ENCODE measurements at regions not wholly inside any gene's neighbourhood (a gene's known extent, or its start where the extent isn't known, plus 50 kb on each side); places are given as distances from the start of the nearest gene placed in this dataset.

GRCh38 chr12:4196805-4197420, 76.6 kb upstream of the CCND2 start:
- TF ChIP-seq CTCF (IDR thresholded peaks at IDR 0.05) (no peak), POLR2A (IDR thresholded peaks at IDR 0.05) (no peak)

Measured in uterus (tissue), 2 donors.